Mesodermal cell (in vitro differentiated cells): ENCODE measurements at regions not wholly inside any gene's neighbourhood (a gene's known extent, or its start where the extent isn't known, plus 50 kb on each side); places are given as distances from the start of the nearest gene placed in this dataset.
"Not testable (repeated sequence)": the region's sequence is repeated elsewhere in the genome, so short reads cannot be mapped to it uniquely, and the experiment has no call there.

Source experiments
- H3K27ac ChIP-seq: 2 replicates; pipeline ENCODE4 v1.7.0; 2013; ENCODE audit warnings: mild to moderate bottlenecking, low read depth, low read length, moderate library complexity; ENCODE audit not compliant: severe bottlenecking
- H3K36me3 ChIP-seq: 2 replicates; pipeline ENCODE4 v1.7.1; 2013; ENCODE audit warnings: mild to moderate bottlenecking, low read length, moderate library complexity; ENCODE audit not compliant: control insufficient read depth, insufficient read depth
- H3K4me1 ChIP-seq: one replicate; pipeline ENCODE4 v1.7.1; 2013; ENCODE audit warnings: mild to moderate bottlenecking, low read length; ENCODE audit not compliant: insufficient read depth, control insufficient read depth, poor library complexity, severe bottlenecking
- H3K4me3 ChIP-seq: 2 replicates; pipeline ENCODE4 v1.7.0; 2013; ENCODE audit warnings: low read length, control low read depth, mild to moderate bottlenecking; ENCODE audit not compliant: insufficient read depth, poor library complexity, severe bottlenecking; ENCODE audit errors: extremely low read depth
- H3K9me3 ChIP-seq: 2 replicates; pipeline ENCODE4 v1.7.1; 2013; ENCODE audit warnings: mild to moderate bottlenecking, low read length, moderate library complexity; ENCODE audit not compliant: control insufficient read depth
- WGBS, 2 experiments: methylation state at CpG; one replicate each; pipeline ENCODE4 v1.1.5; 2013; ENCODE audit warnings: missing lambda C conversion rate in 2 of 2; ENCODE audit not compliant: insufficient coverage in 2 of 2; 5-methylcytosine and 5-hydroxymethylcytosine counted together

GRCh38 chr15:20194591-20195198, 346.9 kb downstream of the GOLGA6L6 start:
- not testable (repeated sequence) for H3K27ac ChIP-seq, H3K36me3 ChIP-seq, H3K4me3 ChIP-seq, H3K4me1 ChIP-seq
- H3K9me3 ChIP-seq: peaks cover 16% of the 10 kb centered on the region
- WGBS, 2 experiments: no CpG with 5 or more reads among the region's 4 CpGs

GRCh38 chr15:20192982-20193929, 348.3 kb downstream of the GOLGA6L6 start:
- H3K4me3 ChIP-seq, H3K27ac ChIP-seq, H3K36me3 ChIP-seq, H3K4me1 ChIP-seq: not testable (repeated sequence)
- whole genome bisulfite sequencing, 2 experiments: 53 to 60% methylated on average over 13 of the region's 16 CpGs
- H3K9me3 ChIP-seq: peaks cover 25% of the 10 kb centered on the region

GRCh38 chr15:20191508-20192125, 350.0 kb downstream of the GOLGA6L6 start:
- H3K4me1 ChIP-seq, H3K36me3 ChIP-seq, H3K27ac ChIP-seq, H3K4me3 ChIP-seq: not testable (repeated sequence)
- H3K9me3 ChIP-seq: peaks cover 37% of the 10 kb centered on the region
- 54 to 58% methylated on average over 3 to 4 of the region's 6 CpGs for WGBS, 2 experiments

- H3K9me3 ChIP-seq: peaks cover 31% of the 10 kb centered on the region
- not testable (repeated sequence) for H3K36me3 ChIP-seq, H3K27ac ChIP-seq, H3K4me3 ChIP-seq, H3K4me1 ChIP-seq
- 47 to 54% methylated on average over 3 of the region's 4 CpGs for WGBS, 2 experiments
These were observed 353.0 kb downstream of the GOLGA6L6 start for GRCh38 chr15:20188611-20189010.

- not testable (repeated sequence) for H3K4me3 ChIP-seq, H3K27ac ChIP-seq, H3K4me1 ChIP-seq, H3K36me3 ChIP-seq
- H3K9me3 ChIP-seq: peaks cover 27% of the 10 kb centered on the region
- WGBS, 2 experiments: 33 to 83% methylated on average over 1 of the region's 1 CpG
These were observed 353.9 kb downstream of the GOLGA6L6 start for GRCh38 chr15:20187370-20188355.

GRCh38 chr15:20184879-20185278, 356.7 kb downstream of the GOLGA6L6 start:
- peaks cover 21% of the 10 kb centered on the region for H3K9me3 ChIP-seq
- H3K4me1 ChIP-seq, H3K27ac ChIP-seq, H3K4me3 ChIP-seq, H3K36me3 ChIP-seq: not testable (repeated sequence)
- WGBS, 2 experiments: no CpG with 5 or more reads among the region's 13 CpGs

- H3K36me3 ChIP-seq: not testable (repeated sequence)
- WGBS, 2 experiments: 58 to 90% methylated on average over 2 to 10 of the region's 33 CpGs
These were observed 373.4 kb downstream of the GOLGA6L6 start for GRCh38 chr15:20168221-20168620.

GRCh38 chr15:20153528-20153927, 388.1 kb downstream of the GOLGA6L6 start:
- H3K27ac ChIP-seq, H3K4me1 ChIP-seq, H3K4me3 ChIP-seq, H3K9me3 ChIP-seq, H3K36me3 ChIP-seq: not testable (repeated sequence)
- WGBS, 2 experiments: no CpG with 5 or more reads among the region's 9 CpGs

More at GRCh38 chr15:20168221-20168620, 373.4 kb downstream of the GOLGA6L6 start:
- H3K27ac ChIP-seq, H3K9me3 ChIP-seq, H3K4me1 ChIP-seq, H3K4me3 ChIP-seq: not testable (repeated sequence)

- WGBS, 2 experiments: 88% methylated on average over 8 of the region's 14 CpGs; no CpG with 5 or more reads in 1 of the 2 experiments
- H3K4me1 ChIP-seq, H3K9me3 ChIP-seq, H3K4me3 ChIP-seq, H3K36me3 ChIP-seq, H3K27ac ChIP-seq: not testable (repeated sequence)
These were observed 392.9 kb downstream of the GOLGA6L6 start for GRCh38 chr15:20148679-20149078.

- H3K4me3 ChIP-seq, H3K27ac ChIP-seq, H3K9me3 ChIP-seq, H3K4me1 ChIP-seq, H3K36me3 ChIP-seq: not testable (repeated sequence)
- no CpG with 5 or more reads among the region's 73 CpGs for WGBS, 2 experiments
These were observed 393.6 kb downstream of the GOLGA6L6 start for GRCh38 chr15:20148008-20148407.
